ENCODE measurements at regions not wholly inside any gene's neighbourhood (a gene's known extent, or its start where the extent isn't known, plus 50 kb on each side); places are given as distances from the start of the nearest gene placed in this dataset.

GRCh38 chr1:220979371-220979770, 100.1 kb downstream of the HLX start:
- no peak for TF ChIP-seq CTCF (IDR thresholded peaks at IDR 0.05; ENCODE audit: insufficient read depth, low read length)
- no peak overlapping the region for H3K4me3 ChIP-seq (ENCODE audit: low read depth, low read length)
- no peak for DNase-seq (ENCODE audit: low read depth)

DNA sequence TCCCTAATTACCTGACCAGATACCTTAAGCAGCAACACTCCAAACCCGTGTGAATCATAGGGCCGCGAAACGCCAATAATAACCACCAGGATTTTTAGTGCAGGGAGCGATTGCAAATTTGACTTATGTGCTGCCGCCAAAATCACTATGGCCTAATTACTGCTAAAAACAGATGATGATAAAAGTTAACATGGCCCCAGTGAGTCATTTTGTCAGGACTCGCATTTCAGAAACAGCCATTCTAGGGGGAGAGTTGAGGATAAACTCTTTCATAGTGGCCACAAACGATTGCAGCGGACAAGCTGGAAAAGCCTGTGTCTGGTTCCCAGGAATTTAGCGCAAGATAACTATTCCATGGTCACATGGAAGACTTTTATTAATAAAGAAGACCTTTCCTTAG, 103.4 kb downstream of the HLX start:
- TF ChIP-seq CTCF (IDR thresholded peaks at IDR 0.05; ENCODE audit: insufficient read depth, low read length) = no peak
- DNase-seq (ENCODE audit: low read depth) = no peak
- no peak overlapping the region for H3K4me3 ChIP-seq (ENCODE audit: low read depth, low read length)

DNA sequence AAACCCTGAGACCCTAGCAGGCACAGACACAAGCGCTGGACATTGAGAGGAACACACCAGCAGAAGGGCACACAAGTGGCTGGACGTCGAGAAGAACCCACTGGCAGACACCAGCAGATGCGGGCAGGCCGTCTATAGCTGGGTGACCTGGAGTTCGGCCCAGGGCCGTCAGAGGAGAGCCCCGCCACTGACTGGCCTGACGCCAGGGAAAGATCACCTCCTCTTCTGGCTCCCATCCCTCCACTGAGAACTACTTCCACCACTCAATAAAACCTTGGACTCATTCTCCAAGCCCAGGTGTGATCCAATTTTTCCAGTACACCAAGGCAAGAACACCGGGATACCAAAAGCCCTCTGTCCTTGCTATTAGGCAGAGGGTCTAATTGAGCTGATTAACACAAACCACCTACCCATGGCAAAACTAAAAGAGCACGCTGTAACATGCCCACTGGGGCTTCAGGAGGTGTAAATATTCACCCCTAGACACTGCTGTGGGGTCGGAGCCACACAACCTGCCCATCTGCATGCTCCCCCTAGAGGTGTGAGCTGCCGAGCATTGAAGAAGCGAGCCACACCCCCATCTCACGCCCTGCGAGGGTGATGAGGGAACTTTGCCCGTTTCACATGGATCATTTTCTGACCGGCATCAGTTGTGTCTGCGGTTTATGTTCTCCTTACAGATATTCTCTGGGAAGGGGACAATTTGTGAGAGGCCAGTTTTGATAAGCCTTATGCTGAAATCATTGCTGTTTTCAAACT, 104.8 kb downstream of the HLX start:
- H3K4me3 ChIP-seq (ENCODE audit: low read depth, low read length) = no peak overlapping the region
- no peak for DNase-seq (ENCODE audit: low read depth)
- TF ChIP-seq CTCF (IDR thresholded peaks at IDR 0.05; ENCODE audit: insufficient read depth, low read length) = no peak

DNA sequence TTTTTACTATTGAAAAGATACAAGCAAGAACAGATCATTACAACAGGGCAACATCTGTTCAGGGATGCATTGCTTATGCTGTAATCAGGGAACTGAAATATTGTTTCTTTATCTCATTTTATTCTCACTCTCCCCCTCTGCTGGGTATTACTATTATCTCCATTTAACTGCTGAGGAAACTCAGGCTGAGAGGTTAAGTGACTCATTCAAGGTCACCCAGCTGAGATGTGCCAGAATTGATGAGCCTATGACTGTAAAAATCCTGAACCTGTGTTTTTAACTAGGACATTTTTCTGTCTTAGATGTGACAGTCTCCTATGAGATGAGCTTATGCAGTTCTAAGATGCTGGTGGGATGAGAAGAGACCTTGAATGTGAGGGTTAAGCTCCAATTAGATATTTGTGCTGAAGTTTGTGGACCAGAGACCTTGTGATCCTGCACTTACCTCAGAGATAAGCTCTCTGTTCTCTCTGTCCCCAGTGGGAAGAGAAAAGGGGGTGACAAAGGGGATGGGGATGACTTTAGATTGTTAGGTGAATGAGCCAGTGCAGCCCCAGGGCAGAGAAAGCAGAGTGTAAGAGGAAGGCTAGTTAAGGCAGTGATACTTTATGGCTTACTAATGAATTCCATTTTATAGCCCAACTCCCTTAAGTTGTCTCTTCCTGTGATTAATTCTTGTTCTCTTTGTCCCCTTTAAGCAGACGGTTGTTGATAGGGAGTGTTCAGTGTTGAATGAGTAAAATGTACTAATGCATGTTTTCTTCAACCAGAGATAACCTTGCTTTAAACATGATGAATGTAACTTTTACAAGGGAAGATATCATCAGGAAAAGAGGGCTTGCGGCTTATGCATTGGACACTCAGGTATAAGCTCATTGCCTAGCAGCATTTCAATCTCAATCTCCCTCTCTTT, 111.4 kb downstream of the HLX start:
- peak; percentile 68 for DNase-seq (ENCODE audit: low read depth)
- TF ChIP-seq CTCF (IDR thresholded peaks at IDR 0.05; ENCODE audit: insufficient read depth, low read length) = no peak
- H3K4me3 ChIP-seq (ENCODE audit: low read depth, low read length) = no peak overlapping the region

DNA sequence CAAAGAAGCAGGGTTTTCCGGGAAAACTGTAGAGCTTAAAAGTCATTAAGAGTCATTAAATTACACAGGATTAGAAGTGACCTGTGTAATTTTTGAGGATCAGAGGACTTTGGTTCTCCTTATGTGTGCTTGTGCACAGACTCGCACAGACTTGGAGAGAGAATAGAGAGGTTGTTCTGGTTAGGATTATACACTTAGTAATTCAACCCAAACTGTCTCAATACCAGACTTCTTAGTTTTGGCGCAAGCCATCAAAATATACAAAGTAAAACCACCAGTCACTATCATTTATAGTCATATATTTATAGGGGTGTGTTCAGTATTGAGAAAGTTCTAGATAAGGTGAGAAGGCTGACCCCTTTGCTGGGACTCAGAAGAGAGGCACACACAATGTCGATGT, 112.3 kb downstream of the HLX start:
- H3K4me3 ChIP-seq (ENCODE audit: low read depth, low read length) = no peak overlapping the region
- TF ChIP-seq CTCF (IDR thresholded peaks at IDR 0.05; ENCODE audit: insufficient read depth, low read length) = no peak
- DNase-seq (ENCODE audit: low read depth) = no peak

- no peak for TF ChIP-seq CTCF (IDR thresholded peaks at IDR 0.05; ENCODE audit: insufficient read depth, low read length)
- peak; percentile 76 for DNase-seq (ENCODE audit: low read depth)
- H3K4me3 ChIP-seq (ENCODE audit: low read depth, low read length) = peak overlapping the region; percentile 34
Observed at GRCh38 chr1:220991959-220992704, 112.9 kb downstream of the HLX start.

Data from fibroblast of the aortic adventitia (primary cell).